Lung (tissue), 11 donors: ENCODE measurements at regions not wholly inside any gene's neighbourhood (a gene's known extent, or its start where the extent isn't known, plus 50 kb on each side); places are given as distances from the start of the nearest gene placed in this dataset.

Experiments
- ATAC-seq: fragments of 200-7000 bp; cut with Tn5 transposase; one replicate; pipeline ENCODE4 v1.9.1; 2020; ENCODE audit warnings: moderate number of reproducible peaks; ENCODE audit not compliant: insufficient read depth, low FRiP score
- DNase-seq, 3 donors: peaks; one replicate each; pipeline ENCODE4 v3.0.0-alpha.2; 2013 to 2017
- H3K27ac ChIP-seq, 2 donors: one replicate each; pipeline ENCODE4 v1.5.1; 2013; ENCODE audit warnings: mild to moderate bottlenecking in 2 of 2, moderate library complexity in 2 of 2, control low read depth in 1 of 2, inconsistent platforms in 1 of 2, low read depth in 1 of 2, low read length in 1 of 2
- H3K27me3 ChIP-seq, 3 donors: one replicate each; pipeline ENCODE4 v1.5.1; 2013; ENCODE audit warnings: low read length in 2 of 3; ENCODE audit not compliant: control insufficient read depth in 3 of 3, insufficient read depth in 3 of 3
- H3K36me3 ChIP-seq, 4 donors: one replicate each; pipeline ENCODE4 v1.5.1; 2013; ENCODE audit warnings: low read length in 4 of 4, mild to moderate bottlenecking in 1 of 4, moderate library complexity in 1 of 4; ENCODE audit not compliant: control insufficient read depth in 4 of 4, insufficient read depth in 4 of 4
- H3K4me1 ChIP-seq, 5 donors: one replicate each; pipeline ENCODE4 v1.5.1; 2013; ENCODE audit warnings: low read length in 5 of 5, mild to moderate bottlenecking in 2 of 5, moderate library complexity in 1 of 5; ENCODE audit not compliant: control insufficient read depth in 5 of 5, insufficient read depth in 5 of 5
- H3K4me3 ChIP-seq: one replicate; pipeline ENCODE4 v1.5.1; 2013; ENCODE audit warnings: mild to moderate bottlenecking, control low read depth, moderate library complexity
- H3K9ac ChIP-seq, 2 donors: one replicate each; pipeline ENCODE4 v1.5.1; 2013; ENCODE audit warnings: low read length in 2 of 2, control low read depth in 1 of 2; ENCODE audit not compliant: insufficient read depth in 1 of 2
- H3K9me3 ChIP-seq, 4 donors: one replicate each; pipeline ENCODE4 v1.5.1; 2013; ENCODE audit warnings: low read length in 3 of 4, mild to moderate bottlenecking in 1 of 4, moderate library complexity in 1 of 4; ENCODE audit not compliant: control insufficient read depth in 4 of 4, insufficient read depth in 3 of 4
- CTCF ChIP-seq: IDR thresholded peaks from 2 replicates; pipeline ENCODE4 v1.5.1; 2012; ENCODE audit warnings: mild to moderate bottlenecking; ENCODE audit errors: control extremely low read depth, extremely low read depth
- WGBS, 2 donors: extraction: QIAGEN DNeasy Blood & Tissue Kit; methylation state at CpG; one replicate each; pipeline ENCODE4 v1.1.7; 2013; 5-methylcytosine and 5-hydroxymethylcytosine counted together
- donor health status: control.
- donor health status: control.
- donor health status: Bipolar disorder and iron deficiency.
- donor health status: healthy.
- donor health status: DM: yes; HTN: yes; CAD: no.

- ATAC-seq (no peak), DNase-seq (no peak)
- Histone ChIP-seq H3K4me1 (no peaks in the 10 kb centered on the region), H3K36me3 (no peaks in the 10 kb centered on the region), H3K27ac (no peak overlapping the region), H3K4me3 (no peak overlapping the region), H3K9me3 (peaks cover 0 to 4% (median 0%) of the 10 kb centered on the region in 4 donors), H3K27me3 (no peaks in the 10 kb centered on the region), H3K9ac (no peak overlapping the region)
- 73 to 74% methylated on average over 1 of the region's 1 CpG for WGBS, 2 donors
- no peak for TF ChIP-seq CTCF
Observed at GRCh38 chr16:17031484-17032268, 439.1 kb downstream of the XYLT1 start.

- no peak for ATAC-seq
- H3K27ac ChIP-seq, result no peak overlapping the region
- no peaks in the 10 kb centered on the region for H3K4me1 ChIP-seq
- no peak for DNase-seq
- H3K27me3 ChIP-seq, result no peaks in the 10 kb centered on the region
- no peak overlapping the region for H3K9ac ChIP-seq
- 80 to 82% methylated on average over 6 of the region's 6 CpGs for WGBS, 2 donors
- H3K4me3 ChIP-seq, result no peak overlapping the region
- no peak for TF ChIP-seq CTCF
- peaks cover 0 to 4% (median 0%) of the 10 kb centered on the region in 4 donors for H3K9me3 ChIP-seq
- H3K36me3 ChIP-seq, result no peaks in the 10 kb centered on the region
Observed at GRCh38 chr16:17032332-17032731, 438.4 kb downstream of the XYLT1 start.

- Histone ChIP-seq H3K36me3 (no peaks in the 10 kb centered on the region), H3K27ac (no peak overlapping the region), H3K4me1 (no peaks in the 10 kb centered on the region), H3K4me3 (no peak overlapping the region), H3K9ac (no peak overlapping the region), H3K9me3 (peaks cover 0 to 4% (median 0%) of the 10 kb centered on the region in 4 donors), H3K27me3 (peaks cover 0 to 9% (median 0%) of the 10 kb centered on the region in 3 donors)
- WGBS, 2 donors, result 63 to 81% methylated on average over 1 of the region's 1 CpG
- ATAC-seq, result no peak
- DNase-seq, result no peak
- no peak for TF ChIP-seq CTCF
Observed at GRCh38 chr16:17034477-17035252, 436.1 kb downstream of the XYLT1 start.
